GM04503 (cell line): ENCODE measurements at regions not wholly inside any gene's neighbourhood (a gene's known extent, or its start where the extent isn't known, plus 50 kb on each side); places are given as distances from the start of the nearest gene placed in this dataset.
A peak's percentile ranks its signal among the peaks of the same experiment; 100 is the strongest.
"Not testable (repeated sequence)": the region's sequence is repeated elsewhere in the genome, so short reads cannot be mapped to it uniquely, and the experiment has no call there.

Experiments
- DNase-seq: peaks from one replicate; pipeline ENCODE4 v3.0.0-alpha.2; 2012; ENCODE audit warnings: low read depth

DNA sequence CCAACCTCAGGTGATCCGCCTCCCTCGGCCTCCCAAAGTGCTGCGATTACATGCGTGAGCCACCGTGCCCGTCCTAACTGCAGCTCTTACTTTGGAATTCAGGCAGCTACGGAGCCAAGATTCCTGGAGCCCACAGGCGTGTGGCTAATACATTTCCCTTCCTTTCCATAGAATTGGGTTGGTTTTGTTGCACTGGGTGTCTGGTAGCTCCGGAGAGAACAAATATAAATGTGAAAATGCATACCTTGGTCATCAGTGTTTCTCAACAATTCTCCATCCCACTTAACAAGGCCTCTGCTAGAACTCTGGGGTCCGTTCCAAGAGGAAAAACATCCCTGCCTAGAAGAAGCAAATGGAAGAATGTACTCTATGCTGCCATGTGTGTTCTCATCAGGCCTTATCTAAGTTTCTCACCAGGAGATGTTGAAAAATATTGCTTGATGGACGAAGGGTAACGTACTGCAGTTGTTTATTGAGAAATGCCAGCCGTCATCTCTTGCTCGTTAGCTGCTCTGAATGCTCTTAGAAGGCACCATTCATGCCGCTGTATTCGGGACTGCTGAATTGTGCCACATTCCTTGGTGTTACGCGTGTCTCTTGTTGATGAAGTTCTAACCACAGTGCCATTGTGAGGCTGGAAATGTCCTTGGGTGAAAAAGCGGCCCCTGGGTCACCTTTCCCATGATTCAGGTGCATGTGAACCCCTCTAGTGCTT lies 50.5 kb upstream of the CD99 start:
- DNase-seq = no peak

GRCh38 chrX:2638279-2638678 lies 52.8 kb upstream of the CD99 start:
- no peak for DNase-seq

- peak; percentile 30 for DNase-seq
Observed at GRCh38 chrX:2635342-2635741, 55.8 kb upstream of the CD99 start.

- DNase-seq = no peak
Observed at GRCh38 chrX:2632533-2633504, 58.3 kb upstream of the CD99 start.

- no peak for DNase-seq
Observed at GRCh38 chrX:2631743-2632532, 59.2 kb upstream of the CD99 start.

- DNase-seq = not testable (repeated sequence)
Observed at GRCh38 chrX:2630935-2631742, 60.0 kb upstream of the CD99 start.

DNA sequence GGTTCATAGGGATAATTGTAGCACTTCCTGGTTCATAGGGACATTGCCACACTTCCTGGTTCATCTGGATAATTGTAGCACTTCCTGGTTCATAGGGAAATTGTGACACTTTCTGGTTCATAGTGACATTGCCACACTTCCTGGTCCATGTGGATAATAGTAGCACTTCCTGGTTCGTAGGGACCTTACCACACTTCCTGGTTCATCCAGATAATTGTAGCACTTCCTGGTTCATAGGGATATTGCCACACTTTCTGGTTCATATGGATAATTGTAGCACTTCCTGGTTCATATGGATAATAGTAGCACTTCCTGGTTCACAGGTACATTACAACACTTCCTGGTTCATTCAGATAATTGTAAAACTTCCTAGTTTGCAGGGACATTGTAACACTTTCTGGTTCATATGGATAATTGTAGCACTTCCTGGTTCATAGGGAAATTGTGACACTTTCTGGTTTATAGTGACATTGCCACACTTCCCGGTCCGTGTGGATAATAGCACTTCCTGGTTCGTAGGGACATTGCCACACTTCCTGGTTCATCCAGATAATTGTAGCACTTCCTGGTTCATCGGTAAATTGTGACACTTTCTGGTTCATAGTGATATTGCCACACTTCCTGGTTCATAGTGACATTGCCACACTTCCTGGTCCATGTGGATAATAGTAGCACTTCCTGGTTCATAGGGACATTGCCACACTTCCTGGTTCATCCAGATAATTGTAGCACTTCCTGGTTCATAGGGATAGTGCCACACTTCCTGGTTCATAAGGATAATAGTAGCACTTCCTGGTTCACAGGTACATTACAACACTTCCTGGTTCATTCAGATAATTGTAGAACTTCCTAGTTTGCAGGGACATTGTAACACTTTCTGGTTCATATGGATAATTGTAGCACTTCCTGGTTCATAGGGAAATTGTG lies 60.8 kb upstream of the CD99 start:
- not testable (repeated sequence) for DNase-seq

GRCh38 chrX:2629316-2630007 lies 61.6 kb upstream of the CD99 start:
- DNase-seq = no peak

DNA sequence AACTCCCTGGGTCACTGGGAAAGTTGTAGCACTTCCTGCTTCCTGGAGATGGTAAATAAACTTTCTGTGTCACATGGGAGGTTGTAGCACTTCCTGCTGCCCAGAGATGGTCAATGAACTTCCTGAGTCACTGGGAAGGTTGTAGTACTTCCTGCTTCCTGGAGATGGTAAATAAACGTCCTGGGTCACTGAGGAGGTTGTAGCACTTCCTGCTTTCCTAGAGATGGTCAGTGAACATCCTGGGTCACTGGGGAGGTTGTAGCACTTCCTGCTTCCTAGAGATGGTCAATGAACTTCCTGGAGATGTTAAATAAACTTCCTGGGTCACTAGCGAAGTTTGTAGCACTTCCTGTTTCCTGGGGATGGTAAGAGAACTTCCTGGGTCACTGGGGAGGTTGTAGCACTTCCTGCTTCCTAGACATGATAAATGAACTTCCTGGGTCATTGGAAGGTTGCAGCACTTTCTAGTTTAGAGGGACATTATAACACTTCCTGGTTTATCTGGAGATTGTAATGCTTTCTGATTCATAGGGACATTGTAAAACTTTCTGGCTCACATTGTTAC lies 62.3 kb upstream of the CD99 start:
- no peak for DNase-seq

- no peak for DNase-seq
Observed at GRCh38 chrX:2627272-2627867, 63.7 kb upstream of the CD99 start.

DNA sequence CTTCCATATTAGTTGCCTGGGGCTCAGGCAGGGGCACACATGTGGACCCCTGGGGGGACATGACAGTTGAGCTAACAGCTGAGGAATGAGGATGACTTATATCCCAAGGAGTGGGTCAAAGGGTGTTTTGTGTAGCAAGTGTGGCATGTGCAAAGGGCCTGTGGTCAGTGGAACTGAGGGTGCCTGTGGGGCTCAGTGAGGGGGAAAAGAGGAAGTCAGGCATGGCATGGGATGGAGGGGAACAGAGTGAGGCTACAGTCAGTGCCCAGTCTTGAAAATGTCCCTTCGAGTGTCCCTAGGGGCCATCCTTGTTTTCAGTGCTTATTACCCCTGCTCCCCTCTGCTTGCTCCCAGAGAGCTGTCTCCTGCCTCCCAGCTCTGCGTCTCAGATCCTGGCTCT lies 64.3 kb upstream of the CD99 start:
- no peak for DNase-seq

DNA sequence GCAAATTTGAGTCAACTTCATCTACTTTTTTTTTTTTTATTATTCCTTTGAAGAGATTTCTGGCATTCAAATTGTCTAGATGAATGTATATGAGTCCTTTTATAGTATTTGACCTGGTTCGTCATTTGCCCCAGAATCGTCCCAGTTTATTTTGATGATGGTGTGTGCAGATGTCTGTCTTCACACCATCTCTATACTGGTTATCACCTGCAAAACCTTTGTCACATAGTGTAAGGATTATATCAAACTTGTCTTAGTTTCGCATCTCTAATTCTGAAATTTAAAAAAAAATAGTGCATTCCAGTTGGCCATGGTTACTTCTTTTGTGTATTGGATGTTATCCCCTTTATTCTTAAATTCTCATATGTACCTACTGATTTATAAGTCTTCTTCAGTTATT lies 70.5 kb upstream of the CD99 start:
- DNase-seq = no peak

DNA sequence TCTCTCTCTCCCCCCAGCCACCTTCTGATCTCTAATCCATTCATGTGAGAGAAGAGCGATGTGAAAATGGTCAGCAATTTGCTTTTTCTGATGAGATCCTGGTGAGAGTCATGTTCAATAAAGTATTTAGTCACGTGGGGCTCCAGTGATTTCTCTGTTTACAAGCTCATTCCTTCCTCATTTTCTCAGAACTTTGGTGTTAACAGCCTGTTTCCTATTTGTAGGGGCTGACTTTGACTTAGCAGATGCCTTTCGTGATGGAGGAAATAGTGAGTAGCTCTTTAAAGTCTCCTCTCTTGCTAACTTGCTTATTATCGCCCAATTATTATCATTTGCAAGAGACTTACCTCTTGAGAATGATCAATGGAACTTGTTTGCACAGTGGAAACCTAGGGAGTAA lies 72.6 kb upstream of the CD99 start:
- no peak for DNase-seq

- DNase-seq = peak; percentile 80
Observed at GRCh38 chrX:2614911-2615310, 76.2 kb upstream of the CD99 start.

- no peak for DNase-seq
Observed at GRCh38 chrX:2610246-2611170, 80.6 kb upstream of the CD99 start.

GRCh38 chrX:2609431-2610238 lies 81.5 kb upstream of the CD99 start:
- DNase-seq = no peak
